ENCODE measurements at regions not wholly inside any gene's neighbourhood (a gene's known extent, or its start where the extent isn't known, plus 50 kb on each side); places are given as distances from the start of the nearest gene placed in this dataset.
"Not testable (repeated sequence)": the region's sequence is repeated elsewhere in the genome, so short reads cannot be mapped to it uniquely, and the experiment has no call there.

DNA sequence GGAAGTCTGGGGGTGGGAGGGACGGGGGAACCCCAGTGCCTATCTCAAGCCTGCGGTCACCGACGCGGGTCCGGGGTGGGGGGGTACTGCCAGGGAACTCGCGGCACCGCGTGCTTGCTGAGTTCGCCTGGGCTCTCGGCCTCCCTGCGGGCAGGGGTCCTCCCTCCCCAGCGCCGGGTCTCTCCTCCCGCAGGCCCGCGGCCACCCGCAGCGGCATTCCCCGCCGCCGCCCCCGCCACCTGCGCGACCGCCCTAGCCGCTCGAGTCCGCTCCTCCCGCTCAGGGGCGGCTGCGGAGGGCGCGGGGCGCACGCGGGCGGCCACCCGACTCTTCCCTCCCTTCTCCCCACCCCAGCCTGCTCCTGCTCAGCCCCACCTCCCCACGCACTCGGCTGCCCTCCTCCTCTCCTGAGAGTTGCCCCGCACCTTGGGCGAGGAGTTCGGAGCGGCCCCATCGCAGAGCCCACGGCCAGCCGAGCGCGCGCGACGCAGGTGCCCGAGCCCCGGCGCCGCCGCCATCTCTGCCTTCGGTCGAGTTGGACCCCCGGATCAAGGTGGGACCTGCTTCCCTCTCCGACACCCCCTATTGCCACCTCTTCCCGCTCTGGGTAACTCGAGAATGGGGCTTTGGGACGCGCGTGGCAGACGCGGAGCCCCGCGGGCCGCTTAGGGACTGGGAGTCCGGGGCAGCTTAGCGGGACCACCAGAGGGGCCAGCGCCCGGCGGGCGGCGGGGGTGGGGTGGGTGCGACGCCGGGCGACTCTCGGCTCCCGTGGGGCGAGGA, 105.0 kb downstream of the LEPR start:
- peak in 3 of 11 donors; percentile 31 to 43 (median 33) for DNase-seq (ENCODE audit: extremely low read depth in 1 of 11, low read depth in 9 of 11, low spot score in 4 of 11)

DNA sequence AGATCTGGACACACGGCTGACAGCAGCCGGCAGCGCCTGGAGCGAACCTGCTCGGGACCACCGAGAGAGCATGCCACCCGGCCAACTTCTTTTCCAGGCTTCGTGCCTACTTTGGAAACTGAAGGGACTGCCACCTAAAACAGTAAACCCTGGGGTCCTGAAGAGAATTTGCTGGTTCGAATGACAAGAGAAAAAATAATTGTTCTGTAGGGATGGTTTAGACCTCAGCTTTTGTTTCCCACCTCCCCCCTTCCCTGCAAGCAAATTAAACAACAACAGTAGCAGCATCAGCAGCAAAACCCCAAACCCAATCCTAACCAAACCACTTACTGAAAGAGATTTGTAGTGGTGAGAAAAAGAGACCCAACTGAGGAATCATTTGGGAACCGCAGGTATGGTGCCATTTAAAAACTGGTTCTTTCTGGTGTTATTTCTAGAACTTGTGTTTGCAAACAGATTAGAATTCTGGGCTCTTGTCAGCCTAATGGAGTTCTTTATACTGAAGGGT, 105.6 kb downstream of the LEPR start:
- no peak for DNase-seq (ENCODE audit: extremely low read depth in 1 of 11, low read depth in 9 of 11, low spot score in 4 of 11)

DNA sequence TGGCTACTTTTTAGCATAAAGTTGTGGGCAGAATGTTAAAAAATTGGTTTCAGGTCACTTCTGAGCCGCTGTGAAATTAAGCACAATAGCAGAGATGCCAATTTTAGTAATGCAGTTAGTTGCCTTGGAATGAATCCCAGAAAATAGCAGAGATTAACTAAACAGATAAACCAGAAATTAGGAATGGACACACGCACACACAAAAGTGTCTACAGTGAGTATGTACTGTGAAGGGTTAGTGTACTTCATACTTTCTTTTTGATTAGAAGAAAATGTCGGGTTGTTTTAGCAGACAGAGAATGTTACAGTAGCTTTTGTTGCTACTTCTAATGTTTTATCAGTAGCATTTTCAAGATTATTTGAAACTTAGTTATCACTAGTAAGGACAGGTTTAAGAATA, 106.7 kb downstream of the LEPR start:
- no peak for DNase-seq (ENCODE audit: extremely low read depth in 1 of 11, low read depth in 9 of 11, low spot score in 4 of 11)

DNA sequence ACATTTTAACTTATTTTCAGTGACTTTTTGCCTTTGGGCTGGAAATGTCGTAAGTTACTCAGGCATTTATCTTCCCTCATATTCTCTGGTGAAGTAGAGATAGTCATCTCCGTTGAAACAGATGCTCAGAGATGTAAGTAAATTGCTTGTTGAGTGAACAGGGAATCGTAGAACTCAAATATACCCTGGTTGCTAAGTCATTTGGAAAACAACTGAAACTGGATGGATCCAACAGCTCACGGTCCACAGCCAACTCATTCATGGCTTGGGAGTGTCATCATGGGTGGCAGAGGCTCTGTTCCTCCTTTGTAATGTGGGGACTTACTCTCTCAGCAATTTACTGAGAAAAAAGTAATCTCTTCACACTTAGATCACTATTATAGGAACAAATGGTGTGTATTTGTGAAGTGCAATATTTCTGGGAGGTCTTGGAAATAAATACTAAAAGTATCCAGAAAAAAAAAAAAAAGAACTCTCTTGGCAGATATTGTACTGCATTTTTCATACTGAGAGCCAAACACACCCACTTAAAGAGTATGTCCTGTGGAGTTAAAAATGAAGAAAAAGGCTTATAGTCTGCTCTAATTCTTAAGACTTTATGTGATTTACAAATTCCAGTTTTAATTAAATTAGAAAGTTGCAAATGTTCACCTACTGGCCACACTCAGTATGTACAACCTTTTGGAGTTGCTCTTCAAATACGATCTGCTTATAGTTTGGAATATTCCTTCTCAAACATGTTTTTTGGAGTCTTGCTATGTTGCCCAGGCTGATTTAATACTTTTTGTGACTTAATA, 107.4 kb downstream of the LEPR start:
- DNase-seq (ENCODE audit: extremely low read depth in 1 of 11, low read depth in 9 of 11, low spot score in 4 of 11): no peak

DNA sequence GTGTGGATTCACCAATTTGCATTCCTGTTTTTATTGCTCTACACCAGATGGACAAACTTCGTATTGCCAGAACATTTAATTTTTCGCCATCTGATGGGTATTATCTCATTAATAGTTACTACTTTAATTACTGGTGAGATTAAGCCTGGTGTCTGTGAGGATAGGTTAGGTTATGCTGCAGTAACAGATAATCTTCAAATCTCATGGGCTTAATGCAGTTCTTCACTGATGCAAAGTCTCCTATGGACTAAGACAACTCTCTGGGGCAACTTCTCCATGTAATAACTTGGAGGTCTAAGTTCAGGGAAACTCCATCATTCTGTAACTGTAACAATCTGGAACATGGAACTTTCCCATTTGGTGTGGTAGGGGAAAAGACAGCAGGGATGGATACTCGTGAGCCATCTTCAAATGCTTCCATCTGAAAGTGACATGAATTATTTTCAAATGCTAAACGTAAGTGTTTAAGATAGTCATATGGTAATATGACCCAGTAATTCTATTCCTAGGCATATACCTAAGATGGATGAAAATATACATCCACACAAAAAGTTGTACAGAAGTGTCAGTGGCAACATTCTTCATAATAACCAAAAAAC, 111.6 kb downstream of the LEPR start:
- DNase-seq (ENCODE audit: extremely low read depth in 1 of 11, low read depth in 9 of 11, low spot score in 4 of 11): no peak

DNA sequence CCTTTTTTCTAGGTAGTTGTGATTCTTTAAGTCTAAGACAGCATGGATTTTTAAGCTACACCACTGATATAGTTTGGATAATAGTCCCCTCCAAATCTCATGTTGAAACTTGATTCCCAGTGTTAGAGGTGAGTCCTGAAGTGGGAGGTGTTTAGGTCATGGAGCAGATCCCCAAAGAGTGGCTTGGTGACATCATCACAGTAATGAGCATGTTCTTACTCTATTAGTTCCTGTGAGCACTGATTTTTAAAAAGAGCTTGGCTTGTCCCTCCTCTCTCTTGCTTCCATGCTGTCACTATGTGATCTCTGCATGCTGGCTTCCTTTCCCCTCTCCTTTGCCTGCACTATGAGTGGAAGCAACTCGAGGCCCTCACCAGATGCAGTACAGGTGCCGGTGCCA, 115.5 kb downstream of the LEPR start:
- no peak for DNase-seq (ENCODE audit: extremely low read depth in 1 of 11, low read depth in 9 of 11, low spot score in 4 of 11)

DNA sequence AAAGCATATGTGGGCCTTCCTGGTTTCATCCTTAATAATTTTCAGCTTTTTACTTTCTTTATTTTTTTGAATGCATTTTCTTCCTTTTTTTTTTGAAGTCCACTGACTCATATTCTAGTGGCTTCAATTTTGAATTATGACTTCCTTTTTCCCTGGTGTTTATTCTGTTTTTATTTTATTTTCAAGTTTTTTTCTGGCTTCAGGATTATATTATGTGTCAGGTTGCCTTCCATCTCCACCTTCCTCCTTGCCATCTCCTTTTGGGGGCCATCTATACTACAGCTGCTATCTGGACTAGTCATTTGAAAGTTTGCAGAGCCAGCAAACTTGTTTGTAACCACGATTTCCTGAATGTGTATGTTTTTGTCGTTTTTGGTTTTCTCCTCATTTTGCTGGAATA, 117.6 kb downstream of the LEPR start:
- no peak for DNase-seq (ENCODE audit: extremely low read depth in 1 of 11, low read depth in 9 of 11, low spot score in 4 of 11)

DNA sequence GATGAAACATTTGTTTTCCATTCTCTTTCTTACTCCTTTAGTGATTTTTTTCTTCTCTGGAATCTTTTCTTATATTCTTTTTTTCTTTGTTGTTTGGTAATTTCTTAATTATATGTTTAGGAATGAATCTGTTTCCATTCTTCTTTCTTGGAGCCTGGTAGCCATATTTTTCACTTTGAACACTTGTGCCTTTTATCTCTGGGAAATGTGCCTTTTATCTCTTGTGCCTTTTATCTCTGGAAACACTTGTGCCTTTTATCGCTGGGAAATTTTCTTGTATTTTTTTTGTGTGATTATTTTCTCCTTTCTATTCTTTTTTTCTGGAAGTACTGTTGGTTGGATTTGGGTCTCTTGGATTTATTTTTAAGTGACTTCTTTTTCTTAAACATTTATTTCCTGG, 118.2 kb downstream of the LEPR start:
- no peak for DNase-seq (ENCODE audit: extremely low read depth in 1 of 11, low read depth in 9 of 11, low spot score in 4 of 11)

DNA sequence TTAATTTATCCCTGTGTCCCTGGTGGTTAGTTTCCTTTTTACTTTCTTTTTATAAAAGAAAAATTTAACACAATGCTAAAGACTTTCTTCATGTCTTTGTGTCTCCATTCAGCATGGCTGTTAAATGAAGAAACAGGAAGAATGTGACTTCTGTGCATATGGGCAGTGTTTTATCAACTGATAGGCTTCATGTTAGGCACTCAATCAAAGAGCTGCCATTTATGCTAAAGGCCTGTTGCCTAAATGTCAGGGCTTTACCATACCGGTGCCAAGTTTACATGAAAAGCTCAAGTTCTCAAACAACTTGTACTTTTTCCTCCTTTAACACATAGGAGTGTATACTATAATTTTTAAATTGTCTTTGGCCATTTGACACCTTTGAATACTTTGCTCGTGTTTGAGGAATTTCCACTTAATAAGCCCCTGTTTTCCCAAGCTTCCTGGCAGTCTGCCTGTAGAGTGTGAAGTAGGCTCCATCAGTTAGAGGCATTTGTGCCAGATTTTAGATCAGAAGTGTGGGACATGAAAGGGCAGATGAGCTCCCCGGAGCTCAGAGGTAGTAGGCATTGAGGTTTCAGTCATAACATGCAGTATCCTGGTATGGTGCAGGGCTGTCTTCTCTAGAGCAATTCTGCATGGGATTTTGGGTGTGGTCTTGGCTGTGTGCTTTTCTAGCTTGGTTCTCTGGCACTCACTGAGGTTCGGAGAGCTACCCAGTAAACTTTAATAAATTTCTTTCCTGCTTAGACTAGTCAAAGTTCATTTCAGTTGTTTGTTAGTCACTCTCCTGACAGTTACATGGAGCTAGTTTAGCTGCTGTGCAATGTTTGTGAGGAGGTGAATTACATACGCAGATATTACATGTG, 119.0 kb downstream of the LEPR start:
- no peak for DNase-seq (ENCODE audit: extremely low read depth in 1 of 11, low read depth in 9 of 11, low spot score in 4 of 11)

DNA sequence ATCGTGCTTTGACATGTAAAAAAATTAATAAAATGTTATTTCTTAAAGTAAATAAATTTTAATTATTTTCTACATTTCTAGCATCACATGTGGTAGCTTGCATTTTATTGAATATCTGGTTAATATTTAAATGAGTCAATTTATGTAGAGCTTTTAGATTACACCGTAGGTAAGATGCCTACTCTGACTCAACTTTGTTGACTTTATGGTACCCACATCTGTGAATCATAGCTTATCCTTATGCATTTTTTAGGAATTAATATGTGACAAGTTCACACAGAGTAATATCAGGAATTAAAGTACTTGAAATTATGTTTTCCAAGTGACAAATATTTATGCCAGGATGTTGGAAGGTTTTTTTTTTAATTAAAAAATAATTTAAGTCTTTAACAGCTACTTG, 120.7 kb downstream of the LEPR start:
- DNase-seq (ENCODE audit: extremely low read depth in 1 of 11, low read depth in 9 of 11, low spot score in 4 of 11): no peak

DNA sequence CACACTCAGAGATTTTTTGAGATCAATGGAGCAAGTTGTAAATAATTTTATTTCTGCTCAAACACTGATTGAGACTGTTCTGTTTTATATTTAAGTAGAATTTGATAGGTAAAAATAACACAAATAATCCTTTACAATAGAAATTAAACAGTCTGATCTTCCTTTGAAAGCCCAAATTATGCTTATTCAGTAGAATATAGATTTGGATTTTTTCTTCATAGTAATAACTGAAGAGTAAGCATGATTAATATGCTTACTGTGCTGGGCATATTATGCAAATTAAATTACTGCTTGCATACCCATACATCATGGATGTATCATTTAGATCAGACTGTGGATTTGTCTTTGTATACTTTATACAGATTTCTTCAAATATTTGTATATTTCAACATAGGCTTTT, 121.4 kb downstream of the LEPR start:
- DNase-seq (ENCODE audit: extremely low read depth in 1 of 11, low read depth in 9 of 11, low spot score in 4 of 11): no peak

DNA sequence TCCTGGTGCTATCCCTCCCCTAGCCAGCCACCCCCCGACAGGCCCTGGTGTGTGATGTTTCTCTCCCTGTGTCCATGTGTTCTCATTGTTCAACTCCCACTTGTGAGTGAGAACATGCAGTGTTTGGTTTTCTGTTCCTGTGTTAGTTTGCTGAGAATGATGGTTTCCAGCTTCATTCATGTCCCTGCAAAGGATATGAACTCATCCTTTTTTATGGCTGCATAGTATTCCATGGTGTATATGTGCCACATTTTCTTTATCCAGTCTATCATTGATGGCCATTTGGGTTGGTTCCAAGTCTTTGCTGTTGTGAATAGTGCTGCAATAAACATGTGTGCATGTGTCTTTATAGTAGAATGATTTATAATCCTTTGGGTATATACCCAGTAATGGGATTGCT, 122.1 kb downstream of the LEPR start:
- not testable (repeated sequence) for DNase-seq (ENCODE audit: extremely low read depth in 1 of 11, low read depth in 9 of 11, low spot score in 4 of 11)

DNA sequence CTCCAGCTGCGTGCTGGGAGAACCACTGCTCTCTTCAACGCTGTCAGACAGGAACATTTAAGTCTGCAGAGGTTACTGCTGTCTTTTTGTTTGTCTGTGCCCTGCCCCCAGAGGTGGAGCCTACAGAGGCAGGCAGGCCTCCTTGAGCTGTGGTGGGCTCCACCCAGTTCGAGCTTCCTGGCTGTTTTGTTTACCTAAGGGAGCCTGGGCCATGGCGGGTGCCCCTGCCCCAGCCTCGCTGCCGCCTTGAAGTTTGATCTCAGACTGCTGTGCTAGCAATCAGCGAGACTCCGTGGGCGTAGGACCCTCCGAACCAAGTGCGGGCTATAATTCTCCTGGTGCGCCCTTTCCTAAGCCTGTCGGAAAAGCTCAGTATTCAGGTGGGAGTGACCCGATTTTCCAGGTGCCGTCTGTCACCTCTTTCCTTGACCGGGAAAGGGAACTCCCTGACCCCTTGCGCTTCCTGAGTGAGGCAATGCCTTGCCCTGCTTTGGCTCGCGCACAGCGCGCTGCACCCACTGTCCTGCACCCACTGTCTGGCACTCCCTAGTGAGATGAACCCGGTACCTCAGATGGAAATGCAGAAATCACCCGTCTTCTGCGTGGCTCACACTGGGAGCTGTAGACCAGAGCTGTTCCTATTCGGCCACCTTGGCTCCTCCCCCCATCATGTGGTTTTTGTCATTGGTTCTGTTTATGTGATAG, 130.0 kb downstream of the LEPR start:
- not testable (repeated sequence) for DNase-seq (ENCODE audit: extremely low read depth in 1 of 11, low read depth in 9 of 11, low spot score in 4 of 11)

DNA sequence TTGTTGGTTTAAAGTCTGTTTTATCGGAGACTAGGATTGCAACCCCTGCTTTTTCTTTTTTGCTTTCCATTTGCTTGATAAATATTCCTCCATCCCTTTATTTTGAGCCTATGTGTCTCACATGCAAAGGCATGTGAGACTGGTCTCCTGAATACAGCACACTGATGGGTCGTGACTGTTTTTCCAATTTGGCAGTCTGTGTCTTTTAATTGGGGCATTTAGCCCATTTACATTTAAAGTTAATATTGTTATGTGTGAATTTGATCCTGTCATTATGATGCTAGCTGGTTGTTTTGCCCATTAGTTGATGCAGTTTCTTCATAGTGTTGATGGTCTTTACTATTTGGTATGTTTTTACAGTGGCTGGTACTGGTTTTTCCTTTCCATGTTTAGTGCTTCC, 132.0 kb downstream of the LEPR start:
- not testable (repeated sequence) for DNase-seq (ENCODE audit: extremely low read depth in 1 of 11, low read depth in 9 of 11, low spot score in 4 of 11)

DNA sequence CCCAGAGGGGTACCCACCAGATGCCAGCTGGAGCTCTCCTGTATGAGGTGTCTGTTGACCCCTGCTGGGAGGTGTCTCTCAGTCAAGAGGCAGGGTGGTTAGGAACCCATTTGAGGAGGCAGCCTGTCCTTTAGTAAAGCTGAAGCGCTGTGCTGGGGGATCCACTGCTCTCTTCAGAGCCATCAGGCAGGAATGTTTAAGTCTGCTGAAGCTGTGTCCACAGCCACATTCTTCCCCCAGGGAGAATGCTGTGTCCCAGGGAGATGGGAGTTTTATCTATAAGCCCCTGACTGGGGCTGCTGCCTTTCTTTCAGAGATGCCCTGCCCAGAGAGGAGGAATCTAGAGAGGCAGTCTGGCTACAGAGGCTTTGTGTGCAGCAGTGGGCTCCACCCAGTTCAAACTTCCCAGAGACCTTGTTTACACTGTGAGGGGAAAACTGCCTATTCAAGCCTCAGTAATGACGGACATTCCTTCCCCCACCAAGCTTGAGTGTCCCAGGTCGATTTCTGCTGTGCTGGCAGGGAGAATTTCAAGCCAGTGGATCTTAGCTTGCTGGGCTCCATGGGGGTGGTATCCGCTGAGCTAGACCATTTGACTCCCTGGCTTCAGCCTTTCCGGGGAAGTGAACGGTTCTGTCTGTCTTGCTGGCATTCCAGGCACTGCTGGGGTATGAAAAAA, 133.8 kb downstream of the LEPR start:
- not testable (repeated sequence) for DNase-seq (ENCODE audit: extremely low read depth in 1 of 11, low read depth in 9 of 11, low spot score in 4 of 11)

DNA sequence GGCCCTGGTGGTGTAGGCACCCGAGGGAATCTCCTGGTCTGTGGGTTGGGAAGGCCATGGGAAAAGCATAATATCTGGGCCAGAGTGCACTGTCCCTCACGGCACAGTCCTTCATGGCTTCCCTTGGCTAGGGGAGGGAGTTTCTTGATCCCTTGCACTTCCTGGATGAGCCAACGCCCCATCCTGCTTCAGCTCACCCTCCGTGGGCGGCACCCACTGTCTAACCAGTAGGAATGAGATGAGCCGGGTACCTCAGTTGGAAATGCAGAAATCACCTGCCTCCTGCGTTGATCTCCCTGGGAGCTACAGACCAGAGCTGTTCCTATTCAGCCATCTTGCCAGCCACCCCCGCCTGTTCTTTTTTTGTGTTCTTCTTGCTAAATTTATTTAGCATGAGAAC, 134.4 kb downstream of the LEPR start:
- no peak for DNase-seq (ENCODE audit: extremely low read depth in 1 of 11, low read depth in 9 of 11, low spot score in 4 of 11)

DNA sequence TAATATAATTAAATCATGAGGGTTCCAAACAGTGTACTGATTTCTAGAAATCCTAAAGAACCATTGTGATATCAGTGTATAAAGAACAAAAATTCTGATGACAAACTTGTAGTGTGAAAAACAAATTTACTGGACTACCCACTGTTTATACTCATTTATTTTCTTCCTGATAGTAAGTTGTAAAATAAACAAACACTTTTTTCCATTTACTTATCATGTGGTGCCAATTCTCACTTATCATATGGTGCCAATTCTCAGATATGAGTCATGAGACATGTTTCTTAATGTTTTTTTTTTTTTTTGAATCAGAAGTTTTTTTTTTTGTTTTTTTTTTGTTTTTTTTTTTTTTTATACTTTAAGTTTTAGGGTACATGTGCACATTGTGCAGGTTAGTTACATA, 137.7 kb downstream of the LEPR start:
- no peak for DNase-seq (ENCODE audit: extremely low read depth in 1 of 11, low read depth in 9 of 11, low spot score in 4 of 11)

DNA sequence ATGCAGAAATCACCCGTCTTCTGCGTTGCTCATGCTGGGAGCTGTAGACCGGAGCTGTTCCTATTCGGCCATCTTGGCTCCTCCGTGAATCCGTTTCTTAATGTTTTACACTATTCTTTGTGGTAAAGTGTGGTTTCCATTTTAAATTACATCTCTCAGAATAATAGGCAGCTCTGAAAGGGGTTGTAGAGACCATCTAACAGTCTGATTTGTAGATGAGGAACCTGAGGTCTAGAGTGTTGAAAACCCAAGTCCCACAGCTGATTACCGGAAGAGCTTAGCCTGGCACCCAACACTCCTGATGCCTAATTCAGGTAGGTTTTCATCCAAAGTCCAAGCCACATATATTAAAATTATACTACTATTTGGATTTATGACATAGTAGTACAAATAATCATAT, 144.0 kb downstream of the LEPR start:
- no peak for DNase-seq (ENCODE audit: extremely low read depth in 1 of 11, low read depth in 9 of 11, low spot score in 4 of 11)

Measured in renal cortex interstitium (tissue), 11 donors.